Mononuclear cell (primary cell): ENCODE measurements at regions not wholly inside any gene's neighbourhood (a gene's known extent, or its start where the extent isn't known, plus 50 kb on each side); places are given as distances from the start of the nearest gene placed in this dataset.

Experiments
- H3K27me3 ChIP-seq: 2 replicates; pipeline ENCODE4 v1.6.0; 2011; ENCODE audit warnings: low read length, control low read depth; ENCODE audit not compliant: insufficient read depth
- H3K4me1 ChIP-seq: 2 replicates; pipeline ENCODE4 v1.5.1; 2011; ENCODE audit warnings: mild to moderate bottlenecking, low read length, control low read depth; ENCODE audit not compliant: insufficient read depth
- H3K4me3 ChIP-seq: 2 replicates; pipeline ENCODE4 v1.5.1; 2011; ENCODE audit warnings: mild to moderate bottlenecking, low read length, moderate library complexity
- H3K9me3 ChIP-seq: 2 replicates; pipeline ENCODE4 v1.5.1; 2011; ENCODE audit warnings: low read depth, mild to moderate bottlenecking, control low read depth, low read length

DNA sequence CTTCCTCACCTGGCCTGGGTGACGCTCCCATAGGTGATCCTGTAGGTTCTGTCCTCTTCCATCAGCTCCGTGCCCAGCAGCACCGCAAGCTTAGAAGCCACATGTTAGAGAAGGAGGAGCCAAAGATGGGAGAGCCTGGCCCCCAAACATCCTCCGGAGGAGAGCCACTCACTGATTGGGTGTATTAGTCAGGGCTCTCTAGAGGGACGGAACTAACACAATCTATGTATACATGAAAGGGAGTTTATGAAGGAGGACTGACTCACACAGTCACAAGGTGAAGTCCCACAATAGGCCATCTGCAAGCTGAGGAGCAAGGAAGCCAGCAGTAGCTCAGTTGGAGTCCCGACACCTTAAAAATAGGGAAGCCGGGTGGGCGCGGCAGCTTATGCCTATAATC, 1273.1 kb upstream of the TMEM132C start:
- no peaks in the 10 kb centered on the region for H3K4me1 ChIP-seq
- H3K9me3 ChIP-seq, result no peaks in the 10 kb centered on the region
- H3K4me3 ChIP-seq, result no peak overlapping the region
- no peaks in the 10 kb centered on the region for H3K27me3 ChIP-seq

DNA sequence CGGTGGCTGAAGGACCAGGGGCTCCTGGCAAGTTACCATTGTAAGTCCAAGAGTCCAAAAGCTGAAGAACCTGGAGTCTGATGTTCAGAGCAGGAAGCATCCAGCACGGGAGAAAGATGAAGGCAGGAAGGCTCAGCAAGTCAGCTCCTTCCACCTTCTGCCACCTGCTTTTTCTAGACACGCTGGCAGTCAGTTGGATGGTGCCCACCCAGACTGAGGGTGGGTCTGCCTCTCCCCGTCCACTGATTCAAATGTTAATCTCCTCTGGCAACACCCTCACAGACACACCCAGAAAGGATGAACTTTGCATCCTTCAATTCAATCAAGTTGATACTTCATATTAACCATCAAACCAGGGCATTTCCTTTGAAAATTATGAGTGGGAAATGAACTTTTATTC, 1272.4 kb upstream of the TMEM132C start:
- no peak overlapping the region for H3K4me3 ChIP-seq
- H3K27me3 ChIP-seq, result no peaks in the 10 kb centered on the region
- H3K4me1 ChIP-seq, result no peaks in the 10 kb centered on the region
- H3K9me3 ChIP-seq, result no peaks in the 10 kb centered on the region

DNA sequence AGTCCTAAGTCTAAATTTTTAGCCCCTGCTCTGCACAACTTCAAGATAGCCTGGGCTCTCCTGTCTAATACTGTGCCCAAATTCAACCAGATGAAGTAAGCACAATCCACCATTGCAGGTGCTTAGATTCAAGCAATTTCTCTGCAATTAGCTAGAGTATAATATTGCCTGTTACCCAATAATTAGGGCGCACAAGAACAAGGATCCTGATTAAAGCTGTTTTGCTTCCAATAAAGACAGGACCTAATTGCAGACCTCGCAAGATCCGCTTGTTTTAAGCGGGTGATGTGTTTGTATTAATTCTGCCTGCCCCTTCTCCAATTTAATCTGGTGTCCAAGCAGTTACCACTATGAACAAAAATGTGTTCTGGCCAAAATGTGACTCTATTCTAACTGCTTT, 1268.9 kb upstream of the TMEM132C start:
- no peak overlapping the region for H3K4me3 ChIP-seq
- no peaks in the 10 kb centered on the region for H3K4me1 ChIP-seq
- no peaks in the 10 kb centered on the region for H3K27me3 ChIP-seq
- H3K9me3 ChIP-seq, result no peaks in the 10 kb centered on the region

DNA sequence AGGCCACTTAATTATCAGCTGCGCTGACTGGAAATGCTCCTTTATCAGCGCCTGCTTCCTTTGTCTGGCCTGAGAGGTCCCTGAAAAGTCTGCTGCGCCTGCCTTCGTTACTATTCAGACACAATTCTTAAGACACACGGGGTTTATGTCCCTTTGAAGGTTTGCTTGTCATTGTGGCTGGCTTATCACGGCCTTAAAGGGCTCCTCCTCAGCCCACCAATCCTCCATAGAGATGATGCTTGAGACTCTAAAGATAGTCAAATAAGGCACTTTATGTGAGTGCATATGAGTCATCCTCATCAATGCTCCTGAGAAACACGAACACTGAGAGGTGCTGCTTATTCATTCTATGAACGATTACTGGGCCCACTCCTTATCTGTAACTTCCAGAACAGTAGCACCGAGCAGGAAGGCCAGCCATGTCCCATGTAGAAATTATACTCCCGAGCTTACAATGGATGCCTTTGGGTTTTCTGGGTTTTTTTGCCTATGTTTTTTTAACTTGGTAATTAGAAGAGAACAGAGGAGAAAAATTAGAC, 1268.2 kb upstream of the TMEM132C start:
- Histone ChIP-seq H3K9me3 (no peaks in the 10 kb centered on the region), H3K27me3 (no peaks in the 10 kb centered on the region), H3K4me1 (no peaks in the 10 kb centered on the region), H3K4me3 (no peak overlapping the region)

DNA sequence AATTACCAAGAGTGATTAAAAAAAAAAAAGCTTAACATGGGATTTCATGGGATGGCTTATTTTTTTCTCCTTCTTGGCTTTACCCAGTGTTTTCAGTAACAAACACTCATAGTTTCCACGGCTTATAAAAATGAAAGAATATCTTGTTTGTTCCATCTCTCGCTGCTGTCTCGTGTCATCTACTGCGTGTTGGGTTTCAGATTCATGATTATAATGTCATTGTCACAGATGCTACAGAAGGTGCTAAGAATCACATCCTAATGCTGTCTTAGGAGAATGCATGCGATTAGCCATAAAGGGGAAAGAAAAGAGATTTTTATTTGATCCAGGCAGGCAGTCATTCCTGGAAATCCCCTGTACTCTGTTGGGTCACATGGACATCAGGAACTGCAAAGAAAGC, 1267.6 kb upstream of the TMEM132C start:
- no peaks in the 10 kb centered on the region for H3K9me3 ChIP-seq
- no peaks in the 10 kb centered on the region for H3K4me1 ChIP-seq
- H3K4me3 ChIP-seq, result no peak overlapping the region
- no peaks in the 10 kb centered on the region for H3K27me3 ChIP-seq

DNA sequence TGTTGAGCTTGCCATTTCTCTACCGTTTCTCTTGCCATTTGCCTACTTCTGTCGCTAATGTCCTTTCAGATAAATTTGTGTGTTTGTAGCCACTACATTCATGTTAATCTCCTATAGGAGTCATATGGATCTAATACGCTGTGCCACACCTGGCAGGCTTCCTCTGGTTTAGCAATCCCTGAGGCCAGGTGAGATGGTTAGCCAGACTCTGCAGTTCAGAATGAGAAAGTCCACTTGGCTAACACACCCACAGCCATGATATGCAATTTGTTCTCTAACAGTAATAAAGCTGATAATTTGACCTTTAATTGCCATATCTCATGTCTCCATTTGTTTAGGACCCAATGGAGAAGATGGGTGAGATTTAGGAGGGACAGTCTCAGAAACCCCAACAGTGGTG, 1261.6 kb upstream of the TMEM132C start:
- H3K9me3 ChIP-seq, result no peaks in the 10 kb centered on the region
- H3K4me3 ChIP-seq, result no peak overlapping the region
- no peaks in the 10 kb centered on the region for H3K4me1 ChIP-seq
- H3K27me3 ChIP-seq, result no peaks in the 10 kb centered on the region

DNA sequence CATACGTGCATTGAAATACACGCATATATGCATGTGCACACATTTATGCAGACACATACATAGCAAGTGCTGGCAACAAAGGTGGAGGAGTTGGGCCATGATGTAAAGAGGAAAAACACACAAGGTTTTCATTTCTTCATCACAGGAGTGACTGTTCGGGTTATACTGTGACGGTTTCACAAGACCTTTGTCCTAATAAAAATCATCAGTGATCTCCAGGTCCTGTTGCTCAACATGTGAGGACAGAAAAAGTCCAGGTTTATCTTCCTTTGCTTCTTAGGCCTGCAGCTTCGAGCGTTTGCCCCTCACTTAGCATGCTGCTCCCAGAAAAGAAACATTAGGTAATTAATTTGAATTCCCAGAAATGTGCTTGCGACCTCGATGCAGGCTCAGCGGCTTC, 1260.0 kb upstream of the TMEM132C start:
- no peaks in the 10 kb centered on the region for H3K4me1 ChIP-seq
- no peak overlapping the region for H3K4me3 ChIP-seq
- no peaks in the 10 kb centered on the region for H3K9me3 ChIP-seq
- H3K27me3 ChIP-seq, result no peaks in the 10 kb centered on the region

DNA sequence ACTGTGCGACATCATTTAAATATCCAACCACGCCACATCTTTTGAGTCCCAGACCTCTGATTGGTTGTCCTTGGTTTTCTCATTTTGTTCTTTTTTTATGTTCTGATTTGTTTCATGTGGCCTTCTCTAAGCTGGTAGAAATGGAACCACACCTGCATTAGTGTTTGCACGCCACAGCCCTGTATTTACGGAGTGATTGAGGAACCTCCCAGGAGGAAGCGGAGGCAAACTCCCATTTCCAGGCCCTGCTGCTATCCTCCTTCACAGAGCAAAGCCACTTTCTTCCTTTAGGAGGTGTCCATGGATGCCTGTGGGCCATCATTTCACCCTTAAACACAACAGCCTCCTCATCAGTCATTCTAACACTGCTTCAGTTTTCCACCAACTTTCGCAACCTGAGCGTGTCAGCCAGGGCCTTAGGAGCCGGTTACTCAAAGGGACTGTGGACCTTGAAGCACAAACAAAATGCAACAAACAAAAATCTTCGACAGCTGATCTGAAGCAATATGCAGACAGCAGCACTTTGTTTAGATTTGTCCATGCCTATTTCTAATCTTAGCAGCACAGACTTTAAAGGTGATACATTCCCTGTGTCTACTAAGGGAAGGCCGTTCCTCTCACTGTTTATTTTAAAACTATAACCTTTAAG, 1258.1 kb upstream of the TMEM132C start:
- Histone ChIP-seq H3K9me3 (no peaks in the 10 kb centered on the region), H3K4me3 (no peak overlapping the region), H3K27me3 (no peaks in the 10 kb centered on the region), H3K4me1 (no peaks in the 10 kb centered on the region)

DNA sequence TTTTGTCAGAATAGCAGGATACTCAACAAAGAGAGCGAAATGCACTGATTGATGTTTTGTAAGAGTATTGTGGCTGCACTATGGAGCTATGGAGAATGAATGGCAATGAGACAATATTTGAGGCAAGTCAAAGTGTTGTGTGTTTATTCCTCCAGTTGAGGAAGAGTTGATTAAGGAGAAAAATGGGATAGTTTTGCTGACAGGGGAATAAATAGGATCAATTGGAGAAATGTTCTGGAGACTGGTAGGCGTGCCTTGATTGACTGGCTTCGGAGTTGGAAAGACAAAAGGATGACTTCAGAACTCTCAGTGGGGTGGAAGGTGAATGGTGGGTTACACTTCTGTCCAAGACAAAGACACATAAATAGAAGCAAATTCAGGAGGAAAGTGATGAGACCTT, 1254.9 kb upstream of the TMEM132C start:
- Histone ChIP-seq H3K27me3 (no peaks in the 10 kb centered on the region), H3K9me3 (no peaks in the 10 kb centered on the region), H3K4me3 (no peak overlapping the region), H3K4me1 (no peaks in the 10 kb centered on the region)

DNA sequence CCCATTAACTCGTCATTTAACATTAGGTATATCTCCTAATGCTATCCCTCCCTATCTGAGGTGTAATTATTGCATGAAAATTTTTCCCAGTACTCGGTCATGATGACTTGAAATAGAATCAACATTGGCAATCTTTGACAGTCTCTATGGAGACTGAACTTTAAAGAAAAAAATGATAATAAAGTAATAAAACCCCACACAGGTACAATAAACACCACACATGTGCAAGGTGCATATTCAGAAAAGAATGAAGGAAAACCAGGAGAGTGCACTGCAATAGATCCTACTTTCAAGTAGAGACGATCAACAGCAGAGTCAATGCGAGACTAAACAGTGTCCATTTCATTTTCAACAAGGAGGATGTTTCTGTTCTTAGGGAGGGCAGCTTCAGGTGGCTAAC, 1253.8 kb upstream of the TMEM132C start:
- no peaks in the 10 kb centered on the region for H3K9me3 ChIP-seq
- H3K4me3 ChIP-seq, result no peak overlapping the region
- H3K27me3 ChIP-seq, result no peaks in the 10 kb centered on the region
- no peaks in the 10 kb centered on the region for H3K4me1 ChIP-seq

DNA sequence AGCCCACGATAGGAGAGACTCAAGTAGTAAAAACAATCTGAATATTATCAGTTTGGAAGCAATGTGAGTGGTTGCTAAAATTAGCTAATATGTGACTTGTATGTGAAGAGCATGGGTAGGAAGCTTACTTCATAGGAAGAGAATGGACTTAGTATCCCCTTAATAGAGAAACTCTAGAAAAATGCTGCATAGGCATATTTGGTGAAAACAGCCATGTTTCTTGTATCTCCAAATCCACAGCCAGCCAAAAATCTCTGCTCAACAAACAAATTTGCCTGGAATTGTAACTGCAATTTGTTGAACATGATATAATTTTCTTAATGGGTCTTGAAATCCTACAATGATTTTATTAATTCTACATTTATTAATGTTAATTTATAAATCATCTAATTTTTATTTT, 1252.9 kb upstream of the TMEM132C start:
- Histone ChIP-seq H3K4me3 (no peak overlapping the region), H3K27me3 (no peaks in the 10 kb centered on the region), H3K9me3 (no peaks in the 10 kb centered on the region), H3K4me1 (no peaks in the 10 kb centered on the region)

DNA sequence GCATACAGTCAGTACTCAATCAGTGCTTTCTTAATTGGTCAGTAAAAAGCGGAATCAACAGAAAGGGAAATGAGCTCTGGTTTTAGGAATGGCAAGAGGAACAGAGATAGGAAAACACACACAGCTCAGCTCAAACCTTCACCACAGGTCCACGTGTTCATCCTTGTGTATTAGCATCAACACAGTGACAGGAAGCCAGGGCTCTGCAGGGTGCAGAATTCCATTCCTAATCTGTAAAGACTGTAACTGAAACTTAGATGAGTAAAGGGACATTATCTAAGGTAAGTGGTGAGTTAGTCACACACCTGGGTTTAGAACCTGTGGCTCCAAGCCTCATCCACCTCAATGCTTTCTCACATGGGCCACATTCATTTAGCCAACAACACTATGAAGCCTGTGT, 1242.2 kb upstream of the TMEM132C start:
- Histone ChIP-seq H3K27me3 (no peaks in the 10 kb centered on the region), H3K4me3 (no peak overlapping the region), H3K9me3 (no peaks in the 10 kb centered on the region), H3K4me1 (no peaks in the 10 kb centered on the region)

DNA sequence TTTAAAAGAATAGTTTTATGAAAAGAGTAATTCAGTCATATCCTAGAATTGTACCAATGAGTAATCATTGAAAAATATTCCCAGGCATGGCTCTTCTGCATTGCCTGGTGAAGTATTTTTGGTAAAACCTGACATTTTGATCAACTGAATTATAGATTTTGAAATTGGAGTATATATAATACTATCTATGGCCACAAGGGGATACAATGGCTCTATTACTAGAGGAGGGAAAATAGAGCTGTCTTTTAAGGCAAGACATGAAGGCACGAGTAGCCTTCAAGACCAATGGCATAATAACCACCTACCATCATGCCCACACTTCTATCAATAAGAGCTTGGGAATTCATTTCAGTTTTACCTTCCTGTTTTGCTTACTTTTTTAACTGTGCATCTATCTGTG, 1241.4 kb upstream of the TMEM132C start:
- Histone ChIP-seq H3K27me3 (no peaks in the 10 kb centered on the region), H3K4me3 (no peak overlapping the region), H3K9me3 (no peaks in the 10 kb centered on the region), H3K4me1 (no peaks in the 10 kb centered on the region)

DNA sequence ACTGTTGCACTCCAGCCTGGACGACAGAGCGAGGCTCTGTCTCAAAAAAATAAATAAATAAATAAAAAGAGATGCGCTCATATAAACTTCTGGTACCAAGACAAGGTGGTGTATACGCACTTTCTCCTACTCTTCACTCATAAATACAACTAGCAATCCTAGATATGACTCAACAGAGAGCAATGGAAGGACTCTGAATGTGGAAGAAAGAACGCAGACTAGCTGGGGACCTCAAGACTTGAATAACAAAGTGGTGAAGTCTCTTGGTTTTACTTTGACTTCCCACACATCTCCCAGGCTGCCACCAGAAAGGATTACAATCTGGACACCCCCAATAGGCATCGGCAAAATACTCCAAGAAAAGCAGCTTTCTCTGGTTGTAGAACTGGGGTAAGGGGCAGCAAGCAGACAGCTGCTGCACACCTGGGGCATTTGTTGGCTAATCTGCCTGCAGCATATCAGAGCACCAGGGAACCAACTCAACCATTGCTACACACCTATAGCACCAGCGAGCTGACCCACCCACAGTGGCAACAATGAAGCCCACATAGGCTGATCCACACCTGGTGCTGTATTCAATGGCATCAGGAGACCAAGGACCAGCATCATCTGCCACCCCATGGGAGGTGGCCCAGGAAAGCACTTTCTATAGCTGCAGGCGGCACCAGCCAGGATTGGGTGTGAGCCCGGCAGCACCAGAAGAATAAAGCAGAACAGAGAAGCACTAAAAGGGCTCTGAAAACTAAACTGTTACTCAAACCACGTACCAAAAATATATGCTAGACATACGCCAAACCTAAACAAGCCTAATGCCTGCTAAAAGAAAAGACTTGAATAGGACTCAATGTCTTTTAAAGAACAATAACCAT, 1231.7 kb upstream of the TMEM132C start:
- no peaks in the 10 kb centered on the region for H3K4me1 ChIP-seq
- H3K27me3 ChIP-seq, result no peaks in the 10 kb centered on the region
- H3K4me3 ChIP-seq, result no peak overlapping the region
- no peaks in the 10 kb centered on the region for H3K9me3 ChIP-seq

DNA sequence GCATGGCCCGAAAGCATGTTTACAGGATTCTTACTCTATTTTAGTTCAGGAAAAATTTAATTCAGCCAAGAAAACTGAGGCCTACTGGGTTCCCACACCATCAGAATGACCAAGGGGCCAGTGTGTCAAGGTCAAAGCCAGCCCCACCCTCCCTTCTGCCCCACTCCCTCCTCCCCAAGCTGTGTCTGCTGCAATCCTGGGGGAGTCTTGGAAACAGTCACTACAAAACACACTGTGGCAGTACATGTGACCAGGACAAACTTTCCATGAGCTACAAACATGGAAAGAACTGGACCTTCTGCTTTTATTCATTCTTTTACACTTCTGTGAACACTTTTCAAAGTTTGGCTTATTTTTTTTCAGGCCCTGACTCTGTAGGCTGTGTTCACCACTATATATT, 1228.8 kb upstream of the TMEM132C start:
- no peaks in the 10 kb centered on the region for H3K4me1 ChIP-seq

DNA sequence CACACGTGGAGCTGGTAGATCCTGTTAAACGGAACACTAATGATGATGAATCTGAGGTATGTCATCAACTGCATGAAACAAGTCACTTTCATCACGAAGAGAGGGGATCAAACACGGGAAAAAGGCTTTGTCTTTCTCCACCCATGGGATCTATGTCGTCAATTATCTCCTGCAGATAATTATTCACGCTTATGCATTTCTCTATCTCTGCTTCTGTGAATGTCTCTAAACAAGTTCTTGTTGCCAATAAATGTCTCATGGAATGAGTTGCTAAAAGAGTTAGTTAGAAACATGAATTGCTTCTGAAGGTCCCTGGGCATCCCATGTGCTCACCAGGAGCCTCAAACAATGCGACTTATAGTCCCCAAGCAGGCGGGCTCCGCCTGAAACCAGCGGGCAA, 1228.2 kb upstream of the TMEM132C start:
- H3K27me3 ChIP-seq, result no peaks in the 10 kb centered on the region
- H3K4me1 ChIP-seq, result no peaks in the 10 kb centered on the region
- no peaks in the 10 kb centered on the region for H3K9me3 ChIP-seq
- no peak overlapping the region for H3K4me3 ChIP-seq

More for the DNA sequence above, 1228.8 kb upstream of the TMEM132C start:
- no peaks in the 10 kb centered on the region for H3K9me3 ChIP-seq
- no peak overlapping the region for H3K4me3 ChIP-seq
- no peaks in the 10 kb centered on the region for H3K27me3 ChIP-seq
